Adipose tissue (tissue), 3 donors: ENCODE measurements at regions not wholly inside any gene's neighbourhood (a gene's known extent, or its start where the extent isn't known, plus 50 kb on each side); places are given as distances from the start of the nearest gene placed in this dataset.
"Not testable (repeated sequence)": the region's sequence is repeated elsewhere in the genome, so short reads cannot be mapped to it uniquely, and the experiment has no call there.

Experiments used
- H3K27ac ChIP-seq: one replicate; pipeline ENCODE4 v1.5.1; 2013; ENCODE audit warnings: low read depth, low read length
- WGBS, 3 donors: extraction: QIAGEN DNeasy Blood & Tissue Kit; methylation state at CpG; one replicate each; pipeline ENCODE4 v1.1.7; 2013; 5-methylcytosine and 5-hydroxymethylcytosine counted together
- donor health status: healthy with polysubstance abuse.
- donor health status: Bipolar disorder and iron deficiency.
- donor health status: healthy.

GRCh38 chr6:26720663-26721218, 61.2 kb upstream of the ZNF322 start:
- not testable (repeated sequence) for H3K27ac ChIP-seq
- no CpG with 5 or more reads among the region's 25 CpGs for WGBS, 3 donors

- WGBS, 3 donors: no CpG with 5 or more reads among the region's 31 CpGs
- not testable (repeated sequence) for H3K27ac ChIP-seq
Observed at GRCh38 chr6:26730019-26730766, 70.6 kb upstream of the ZNF322 start.

GRCh38 chr6:26734776-26735472, 75.4 kb upstream of the ZNF322 start:
- no CpG with 5 or more reads among the region's 36 CpGs for WGBS, 3 donors
- H3K27ac ChIP-seq: not testable (repeated sequence)

- WGBS, 3 donors: 79 to 87% (median 82%) methylated on average over 7 of the region's 7 CpGs
- H3K27ac ChIP-seq: no peak overlapping the region
Observed at GRCh38 chr6:26739811-26740210, 80.3 kb upstream of the ZNF322 start.

GRCh38 chr6:26743157-26743821, 83.7 kb upstream of the ZNF322 start:
- whole genome bisulfite sequencing, 3 donors: 4 to 7% (median 7%) methylated on average over 24 to 28 of the region's 28 CpGs
- H3K27ac ChIP-seq: no peak overlapping the region

- WGBS, 3 donors: 4 to 5% (median 4%) methylated on average over 27 of the region's 27 CpGs
- H3K27ac ChIP-seq: no peak overlapping the region
Observed at GRCh38 chr6:26743941-26744699, 84.6 kb upstream of the ZNF322 start.

GRCh38 chr6:26744837-26745282, 85.3 kb upstream of the ZNF322 start:
- H3K27ac ChIP-seq: not testable (repeated sequence)
- 2 to 7% (median 4%) methylated on average over 8 of the region's 8 CpGs for WGBS, 3 donors

- 17 to 26% (median 19%) methylated on average over 8 of the region's 8 CpGs for WGBS, 3 donors
- H3K27ac ChIP-seq: not testable (repeated sequence)
Observed at GRCh38 chr6:26745964-26746363, 86.4 kb upstream of the ZNF322 start.

GRCh38 chr6:26749126-26749758, 89.7 kb upstream of the ZNF322 start:
- H3K27ac ChIP-seq: not testable (repeated sequence)
- WGBS, 3 donors: 4 to 8% (median 5%) methylated on average over 14 to 25 of the region's 25 CpGs

GRCh38 chr6:26749759-26750126, 90.2 kb upstream of the ZNF322 start:
- H3K27ac ChIP-seq: not testable (repeated sequence)
- 2 to 6% (median 3%) methylated on average over 9 of the region's 9 CpGs for WGBS, 3 donors

GRCh38 chr6:26754212-26754611, 94.7 kb upstream of the ZNF322 start:
- 1 to 4% (median 4%) methylated on average over 15 of the region's 15 CpGs for WGBS, 3 donors
- no peak overlapping the region for H3K27ac ChIP-seq

- 2 to 3% (median 2%) methylated on average over 18 to 20 of the region's 20 CpGs for WGBS, 3 donors
Observed at GRCh38 chr6:26754801-26755200, 95.3 kb upstream of the ZNF322 start.

GRCh38 chr6:26756067-26756805, 96.7 kb upstream of the ZNF322 start:
- WGBS, 3 donors: 4 to 5% (median 5%) methylated on average over 29 of the region's 29 CpGs
- not testable (repeated sequence) for H3K27ac ChIP-seq

More at GRCh38 chr6:26754801-26755200, 95.3 kb upstream of the ZNF322 start:
- not testable (repeated sequence) for H3K27ac ChIP-seq

- no CpG with 5 or more reads among the region's 36 CpGs for WGBS, 3 donors
- not testable (repeated sequence) for H3K27ac ChIP-seq
Observed at GRCh38 chr6:26766203-26766902, 106.8 kb upstream of the ZNF322 start.

GRCh38 chr6:26770941-26771666, 111.6 kb upstream of the ZNF322 start:
- no CpG with 5 or more reads among the region's 31 CpGs for WGBS, 3 donors
- not testable (repeated sequence) for H3K27ac ChIP-seq

- H3K27ac ChIP-seq: not testable (repeated sequence)
- WGBS, 3 donors: no CpG with 5 or more reads among the region's 12 CpGs
Observed at GRCh38 chr6:26773414-26773813, 113.9 kb upstream of the ZNF322 start.
